HG02973 (cell line): ENCODE measurements at regions not wholly inside any gene's neighbourhood (a gene's known extent, or its start where the extent isn't known, plus 50 kb on each side); places are given as distances from the start of the nearest gene placed in this dataset.
"Not testable (repeated sequence)": the region's sequence is repeated elsewhere in the genome, so short reads cannot be mapped to it uniquely, and the experiment has no call there.

ENCODE experiments used
- ATAC-seq: cut with Tn5 transposase; IDR thresholded peaks from one replicate; pipeline ENCODE4 v1.9.1; 2021; ENCODE audit warnings: moderate library complexity; ENCODE audit not compliant: unreplicated experiment

GRCh38 chr6:94902974-94903628, 674.2 kb upstream of the MANEA start:
- no peak for ATAC-seq

GRCh38 chr6:94899191-94899590, 678.1 kb upstream of the MANEA start:
- ATAC-seq = no peak

- no peak for ATAC-seq
These were observed 683.0 kb upstream of the MANEA start for GRCh38 chr6:94894300-94894699.

GRCh38 chr6:94893327-94893726, 684.0 kb upstream of the MANEA start:
- ATAC-seq = no peak

GRCh38 chr6:94873819-94874218, 703.5 kb upstream of the MANEA start:
- ATAC-seq = not testable (repeated sequence)

GRCh38 chr6:94862112-94862511, 715.2 kb upstream of the MANEA start:
- no peak for ATAC-seq

- ATAC-seq = no peak
These were observed 717.4 kb upstream of the MANEA start for GRCh38 chr6:94859924-94860323.

GRCh38 chr6:94856999-94857398, 720.3 kb upstream of the MANEA start:
- not testable (repeated sequence) for ATAC-seq

- ATAC-seq = not testable (repeated sequence)
These were observed 726.0 kb upstream of the MANEA start for GRCh38 chr6:94851329-94851728.

- ATAC-seq = no peak
These were observed 731.6 kb upstream of the MANEA start for GRCh38 chr6:94845742-94846141.

GRCh38 chr6:94835264-94835663, 742.1 kb upstream of the MANEA start:
- no peak for ATAC-seq

GRCh38 chr6:94813806-94814205, 763.5 kb upstream of the MANEA start:
- ATAC-seq = no peak

- ATAC-seq = no peak
These were observed 776.0 kb upstream of the MANEA start for GRCh38 chr6:94801344-94801743.

- no peak for ATAC-seq
These were observed 791.8 kb upstream of the MANEA start for GRCh38 chr6:94785514-94785913.

GRCh38 chr6:94785081-94785480, 792.3 kb upstream of the MANEA start:
- not testable (repeated sequence) for ATAC-seq

GRCh38 chr6:94769197-94769596, 808.1 kb upstream of the MANEA start:
- ATAC-seq = no peak

- peak; percentile 95 for ATAC-seq
These were observed 825.5 kb upstream of the MANEA start for GRCh38 chr6:94751641-94752329.

GRCh38 chr6:94736236-94736635, 841.1 kb upstream of the MANEA start:
- no peak for ATAC-seq

- no peak for ATAC-seq
These were observed 842.1 kb upstream of the MANEA start for GRCh38 chr6:94735270-94735669.

GRCh38 chr6:94734751-94735150, 842.6 kb upstream of the MANEA start:
- no peak for ATAC-seq

- ATAC-seq = no peak
These were observed 844.3 kb upstream of the MANEA start for GRCh38 chr6:94733066-94733465.

- ATAC-seq = no peak
These were observed 849.6 kb upstream of the MANEA start for GRCh38 chr6:94727710-94728109.

- ATAC-seq = no peak
These were observed 855.9 kb upstream of the MANEA start for GRCh38 chr6:94721459-94721858.
